Naive B cell (primary cell): ENCODE measurements at regions not wholly inside any gene's neighbourhood (a gene's known extent, or its start where the extent isn't known, plus 50 kb on each side); places are given as distances from the start of the nearest gene placed in this dataset.

Experiments used
- ATAC-seq, 2 donors: fragments of 150-1000 bp; cut with Tn5 transposase; 2 replicates each; pipeline ENCODE4 v1.10.0; 2021; ENCODE audit warnings: low read depth in 2 of 2, mild to moderate bottlenecking in 2 of 2, moderate library complexity in 2 of 2
- DNase-seq: peaks from one replicate; pipeline ENCODE4 v3.0.0; 2022
- H3K27ac Mint-ChIP-seq, 6 donors: one replicate each; pipeline ENCODE4 v1.8.0; 2020 to 2022; ENCODE audit warnings: mild to moderate bottlenecking in 6 of 6, mixed read lengths in 6 of 6, moderate library complexity in 5 of 6, inconsistent platforms in 2 of 6
- H3K27me3 Mint-ChIP-seq, 3 donors: one replicate each; pipeline ENCODE4 v1.8.0; 2021 to 2022; ENCODE audit warnings: mixed read lengths in 3 of 3, mild to moderate bottlenecking in 1 of 3
- H3K36me3 Mint-ChIP-seq, 2 donors: one replicate each; pipeline ENCODE4 v1.8.0; 2020 to 2022; ENCODE audit warnings: mixed read lengths in 2 of 2, inconsistent platforms in 1 of 2, mild to moderate bottlenecking in 1 of 2
- H3K4me1 Mint-ChIP-seq, 3 donors: one replicate each; pipeline ENCODE4 v1.8.0; 2020 to 2022; ENCODE audit warnings: mixed read lengths in 3 of 3, inconsistent platforms in 1 of 3, mild to moderate bottlenecking in 1 of 3, moderate library complexity in 1 of 3
- H3K4me3 Mint-ChIP-seq, 8 donors: one replicate each; pipeline ENCODE4 v1.8.0; 2020 to 2022; ENCODE audit warnings: mild to moderate bottlenecking in 8 of 8, mixed read lengths in 8 of 8, moderate library complexity in 8 of 8, inconsistent platforms in 2 of 8
- H3K9me3 Mint-ChIP-seq, 7 donors: one replicate each; pipeline ENCODE4 v1.8.0; 2020 to 2022; ENCODE audit warnings: mixed read lengths in 7 of 7, mild to moderate bottlenecking in 5 of 7, inconsistent platforms in 2 of 7, moderate library complexity in 1 of 7

DNA sequence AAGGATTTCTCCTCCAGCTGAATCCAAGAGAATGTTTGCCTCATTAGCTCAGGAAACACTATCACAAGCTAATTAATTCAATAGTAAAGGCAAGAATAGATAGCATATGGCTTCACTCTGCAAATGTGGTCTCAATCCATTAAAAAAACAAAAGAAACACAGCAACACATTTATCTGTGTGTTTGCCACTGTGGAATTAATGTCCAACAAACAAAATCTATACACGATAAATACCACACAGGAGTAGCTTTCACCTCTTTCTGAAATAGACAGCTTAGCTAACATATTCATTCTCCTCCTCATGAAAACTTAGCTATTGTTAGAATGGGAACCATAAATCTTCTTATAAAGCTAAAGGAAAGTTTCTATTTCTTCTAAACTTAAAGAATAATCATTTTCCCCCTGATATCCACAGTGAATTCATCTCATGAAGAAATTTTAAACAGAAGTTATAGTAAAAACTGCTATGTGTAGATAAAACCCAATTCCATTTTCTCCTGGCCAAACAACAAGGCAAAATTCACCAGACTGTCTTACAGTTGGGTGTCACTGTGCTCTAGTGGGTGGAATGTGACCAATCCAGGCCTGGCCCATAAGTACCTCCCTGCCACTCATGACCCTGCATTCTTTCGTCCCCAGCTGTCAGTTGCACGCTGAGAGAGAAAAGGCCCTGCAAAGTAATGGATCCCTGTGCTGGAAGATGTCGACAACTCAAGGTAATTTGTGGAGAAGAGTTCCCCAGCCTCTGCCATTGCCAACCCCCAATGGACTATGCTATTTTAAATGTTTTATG, 92.9 kb upstream of the NRSN1 start:
- no peak for DNase-seq
- Mint-ChIP-seq H3K4me3 (no peak overlapping the region), H3K36me3 (peaks cover 0 to 5% of the 10 kb centered on the region in 2 donors), H3K4me1 (no peaks in the 10 kb centered on the region), H3K9me3 (peaks cover 8 to 57% (median 16%) of the 10 kb centered on the region in 7 donors), H3K27ac (no peak overlapping the region), H3K27me3 (no peaks in the 10 kb centered on the region)
- ATAC-seq, result no peak

DNA sequence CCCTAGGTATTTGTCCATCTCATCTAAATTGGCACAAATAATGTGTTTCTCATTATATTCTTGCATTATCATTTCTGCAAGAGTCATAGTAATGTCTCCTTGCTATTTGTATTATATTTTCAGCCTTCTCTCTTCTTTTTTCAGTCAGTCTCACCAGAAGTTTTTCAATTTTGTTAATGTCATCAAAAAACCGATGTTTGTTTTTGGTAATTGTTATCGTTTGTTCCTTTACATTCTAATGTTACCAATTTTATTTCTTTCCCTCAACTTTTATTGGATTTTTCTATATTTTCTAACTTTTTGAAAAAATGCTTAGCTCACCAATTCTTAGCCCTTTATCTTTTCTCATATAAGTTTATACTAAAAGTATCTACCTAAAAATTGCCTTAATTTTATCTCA, 82.2 kb upstream of the NRSN1 start:
- H3K9me3 Mint-ChIP-seq, result peaks cover 8 to 55% (median 12%) of the 10 kb centered on the region in 7 donors
- H3K4me3 Mint-ChIP-seq, result no peak overlapping the region
- H3K27me3 Mint-ChIP-seq, result no peaks in the 10 kb centered on the region
- DNase-seq (no peak), ATAC-seq (no peak)
- H3K4me1 Mint-ChIP-seq, result no peaks in the 10 kb centered on the region
- H3K27ac Mint-ChIP-seq, result no peak overlapping the region
- H3K36me3 Mint-ChIP-seq, result no peaks in the 10 kb centered on the region

DNA sequence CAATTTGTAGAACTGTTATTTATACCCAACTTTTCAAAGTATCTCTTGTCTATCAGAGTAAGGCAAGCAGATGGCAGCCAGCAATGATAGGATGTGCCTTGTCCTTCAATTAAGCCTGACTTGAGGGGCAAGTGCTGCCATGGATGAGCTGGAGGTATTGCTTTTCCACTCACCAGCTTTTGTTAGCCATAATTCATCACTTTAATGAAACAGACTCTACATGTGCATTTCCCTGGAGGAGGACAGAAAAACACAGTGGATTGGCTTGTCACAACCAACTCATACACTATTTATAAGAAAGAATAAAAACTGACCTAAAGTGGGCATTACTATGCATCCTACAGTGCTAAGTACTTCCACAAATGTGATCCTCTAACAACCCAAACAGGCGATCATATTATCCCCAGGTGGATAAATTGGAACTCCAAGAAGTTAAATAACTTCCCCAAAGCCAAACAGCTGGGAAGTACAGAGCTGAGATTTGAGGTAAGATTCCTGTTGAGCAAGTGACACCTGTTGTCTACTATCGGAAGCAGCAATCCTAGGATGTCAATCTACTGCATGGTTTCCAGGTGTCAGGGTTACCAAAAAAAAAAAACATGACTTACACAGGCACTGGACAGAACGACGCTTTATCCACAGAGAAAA, 73.9 kb upstream of the NRSN1 start:
- Mint-ChIP-seq H3K27ac (no peak overlapping the region), H3K4me3 (no peak overlapping the region), H3K36me3 (no peaks in the 10 kb centered on the region), H3K27me3 (peaks cover 0 to 8% (median 0%) of the 10 kb centered on the region in 3 donors), H3K4me1 (no peaks in the 10 kb centered on the region), H3K9me3 (peaks cover 0 to 9% (median under 1%) of the 10 kb centered on the region in 7 donors)
- ATAC-seq, result no peak
- DNase-seq, result no peak

DNA sequence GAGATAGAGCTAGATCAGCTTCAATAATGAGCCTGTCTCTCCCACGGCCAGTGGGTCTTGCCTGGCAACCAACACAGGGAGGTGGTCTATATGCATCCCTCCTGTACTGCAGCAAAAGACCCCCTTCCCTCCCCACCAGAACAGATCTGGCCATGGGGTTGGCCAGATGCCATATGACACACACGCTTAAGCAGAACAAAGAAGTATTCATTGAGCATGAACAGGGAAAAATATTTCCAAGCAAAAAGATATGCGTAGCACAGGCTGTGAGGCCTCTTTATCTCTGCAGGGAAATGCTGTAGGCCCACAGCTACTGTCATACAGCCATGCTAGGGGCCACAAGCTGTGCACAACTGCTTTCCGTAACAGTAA, 73.4 kb upstream of the NRSN1 start:
- peaks cover 0 to 8% (median 0%) of the 10 kb centered on the region in 3 donors for H3K27me3 Mint-ChIP-seq
- H3K4me1 Mint-ChIP-seq, result no peaks in the 10 kb centered on the region
- H3K36me3 Mint-ChIP-seq, result no peaks in the 10 kb centered on the region

DNA sequence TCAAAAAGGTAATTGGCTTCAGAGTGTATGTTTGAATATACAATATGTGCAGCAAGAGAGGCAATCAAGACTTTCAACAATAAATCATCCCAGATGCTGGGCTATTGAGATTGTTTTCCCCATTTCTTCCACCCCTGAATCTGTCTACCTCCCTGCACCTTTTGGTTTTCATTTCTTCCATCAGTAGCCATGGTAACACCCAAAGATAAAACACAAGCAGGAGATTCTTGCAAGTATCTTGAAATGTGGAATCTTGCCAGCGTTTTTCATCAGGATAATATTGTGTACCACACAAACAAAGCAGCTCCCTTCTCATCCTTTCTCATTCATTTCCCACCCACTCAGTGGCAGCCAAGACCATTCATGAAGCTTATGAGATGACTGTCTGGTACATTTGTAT, 73.0 kb upstream of the NRSN1 start:
- no peak for ATAC-seq

More for the DNA sequence above, 73.4 kb upstream of the NRSN1 start:
- Mint-ChIP-seq H3K27ac (no peak overlapping the region), H3K4me3 (no peak overlapping the region), H3K9me3 (peaks cover 0 to 9% (median 0%) of the 10 kb centered on the region in 7 donors)
- DNase-seq (no peak), ATAC-seq (no peak)

DNA sequence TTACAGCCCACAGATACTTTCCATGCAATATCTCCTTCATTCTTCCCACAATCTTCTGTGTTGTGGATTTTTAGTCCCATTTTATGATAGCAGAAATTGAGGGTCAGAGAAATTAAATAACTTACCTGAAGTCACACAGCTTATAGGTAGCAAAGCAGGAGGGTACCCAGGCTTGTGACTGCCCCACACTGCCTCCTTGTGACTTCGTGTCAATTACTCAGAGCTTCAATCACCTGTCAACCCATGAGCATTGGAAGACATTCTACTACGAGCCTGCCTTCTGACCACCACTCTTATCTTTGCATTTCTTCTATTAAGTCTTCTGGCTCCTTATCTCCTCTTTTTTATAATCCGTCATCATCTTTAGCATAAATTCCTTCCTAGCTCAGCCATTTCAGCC, 71.6 kb upstream of the NRSN1 start:
- Mint-ChIP-seq H3K9me3 (peaks cover 0 to 9% (median 0%) of the 10 kb centered on the region in 7 donors), H3K27me3 (peaks cover 0 to 8% (median 0%) of the 10 kb centered on the region in 3 donors), H3K36me3 (no peaks in the 10 kb centered on the region), H3K4me3 (no peak overlapping the region), H3K4me1 (no peaks in the 10 kb centered on the region), H3K27ac (no peak overlapping the region)
- DNase-seq (no peak), ATAC-seq (no peak)

More for the DNA sequence above, 73.0 kb upstream of the NRSN1 start:
- Mint-ChIP-seq H3K27me3 (peaks cover 0 to 8% (median 0%) of the 10 kb centered on the region in 3 donors), H3K36me3 (no peaks in the 10 kb centered on the region), H3K4me1 (no peaks in the 10 kb centered on the region), H3K4me3 (no peak overlapping the region), H3K27ac (no peak overlapping the region), H3K9me3 (peaks cover 0 to 9% (median 0%) of the 10 kb centered on the region in 7 donors)
- no peak for DNase-seq

DNA sequence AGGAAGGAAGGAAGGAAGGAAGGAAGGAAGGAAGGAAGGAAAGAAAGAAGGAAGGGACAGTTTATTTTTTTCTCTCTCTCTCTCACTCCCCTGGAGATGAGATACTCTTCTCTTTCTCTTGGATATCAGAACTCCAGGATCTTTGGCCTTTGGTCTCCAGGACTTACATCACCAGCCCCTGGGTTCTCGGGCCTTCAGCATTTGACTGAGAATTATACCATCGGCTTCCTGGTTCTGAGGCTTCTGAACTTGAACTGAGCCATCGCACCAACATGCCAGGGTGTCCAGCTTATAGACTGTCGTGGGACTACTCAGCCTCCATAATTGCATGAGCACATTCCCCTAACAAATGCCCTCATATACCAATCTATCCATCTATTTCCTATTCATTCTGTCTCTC, 69.4 kb upstream of the NRSN1 start:
- DNase-seq (no peak), ATAC-seq (no peak)
- H3K4me1 Mint-ChIP-seq, result no peaks in the 10 kb centered on the region
- no peak overlapping the region for H3K27ac Mint-ChIP-seq
- H3K9me3 Mint-ChIP-seq, result peaks cover 0 to 9% (median 0%) of the 10 kb centered on the region in 7 donors
- no peaks in the 10 kb centered on the region for H3K36me3 Mint-ChIP-seq
- peaks cover 0 to 8% (median 3%) of the 10 kb centered on the region in 3 donors for H3K27me3 Mint-ChIP-seq
- no peak overlapping the region for H3K4me3 Mint-ChIP-seq

DNA sequence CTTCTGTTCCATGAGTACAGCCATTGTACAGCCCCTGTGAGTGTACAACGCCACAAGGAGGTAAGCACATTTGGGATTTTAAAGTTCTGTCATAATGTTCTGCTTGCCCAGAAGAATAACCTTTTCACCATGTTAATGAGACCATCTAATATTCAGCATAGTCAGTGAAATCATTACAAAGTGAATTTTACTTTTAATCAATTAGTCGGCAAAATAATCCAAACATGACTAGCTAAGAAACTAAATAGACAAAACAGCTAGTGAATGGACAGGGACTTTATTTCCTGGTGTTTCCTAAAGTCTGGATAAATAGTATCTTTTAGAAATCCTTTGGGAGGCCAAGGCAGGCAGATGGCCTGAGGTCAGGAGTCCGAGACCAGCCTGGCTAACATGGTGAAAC, 69.0 kb upstream of the NRSN1 start:
- Mint-ChIP-seq H3K4me3 (no peak overlapping the region), H3K36me3 (no peaks in the 10 kb centered on the region), H3K9me3 (peaks cover 0 to 9% (median 0%) of the 10 kb centered on the region in 7 donors), H3K27me3 (peaks cover 0 to 8% (median 4%) of the 10 kb centered on the region in 3 donors), H3K4me1 (no peaks in the 10 kb centered on the region), H3K27ac (no peak overlapping the region)
- DNase-seq, result no peak
- ATAC-seq, result no peak

DNA sequence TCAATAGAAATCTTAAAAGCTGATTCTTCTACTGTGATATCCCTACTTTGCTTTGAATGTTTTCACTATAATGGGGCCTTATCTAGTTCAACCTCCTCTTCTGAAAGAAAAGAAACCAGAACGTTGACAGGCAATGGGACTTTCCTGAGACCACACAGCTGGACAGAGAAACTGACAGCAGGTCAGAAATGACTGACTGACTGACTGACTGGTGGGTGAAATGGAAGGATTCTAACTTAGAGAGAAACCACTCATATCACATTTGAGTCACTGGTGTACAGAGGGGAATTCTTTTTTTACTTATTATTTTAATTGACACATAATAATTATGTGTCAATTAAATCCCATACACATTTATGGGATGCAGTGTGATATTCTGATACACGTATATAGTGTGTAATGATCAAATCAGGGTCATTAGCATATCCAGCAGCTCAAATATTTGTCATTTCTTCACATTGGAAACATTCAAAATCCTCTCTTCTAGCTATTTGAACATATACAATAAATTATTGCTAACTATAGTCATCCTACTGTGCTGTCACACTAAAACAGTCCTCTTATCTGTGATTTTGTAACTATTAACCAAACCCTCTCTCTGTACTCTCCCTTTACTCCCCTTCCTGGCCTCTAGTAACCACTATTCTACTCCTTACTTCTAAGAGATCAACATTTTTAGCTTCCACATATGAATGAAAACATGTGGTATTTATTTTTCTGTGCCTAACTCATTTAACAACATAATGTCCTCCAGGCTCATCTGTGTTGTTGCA, 64.8 kb upstream of the NRSN1 start:
- Mint-ChIP-seq H3K4me1 (no peaks in the 10 kb centered on the region), H3K27me3 (peaks cover 2 to 8% (median 4%) of the 10 kb centered on the region in 3 donors), H3K27ac (no peak overlapping the region), H3K4me3 (no peak overlapping the region), H3K9me3 (peaks cover 0 to 10% (median 2%) of the 10 kb centered on the region in 7 donors), H3K36me3 (no peaks in the 10 kb centered on the region)
- ATAC-seq (no peak), DNase-seq (no peak)

DNA sequence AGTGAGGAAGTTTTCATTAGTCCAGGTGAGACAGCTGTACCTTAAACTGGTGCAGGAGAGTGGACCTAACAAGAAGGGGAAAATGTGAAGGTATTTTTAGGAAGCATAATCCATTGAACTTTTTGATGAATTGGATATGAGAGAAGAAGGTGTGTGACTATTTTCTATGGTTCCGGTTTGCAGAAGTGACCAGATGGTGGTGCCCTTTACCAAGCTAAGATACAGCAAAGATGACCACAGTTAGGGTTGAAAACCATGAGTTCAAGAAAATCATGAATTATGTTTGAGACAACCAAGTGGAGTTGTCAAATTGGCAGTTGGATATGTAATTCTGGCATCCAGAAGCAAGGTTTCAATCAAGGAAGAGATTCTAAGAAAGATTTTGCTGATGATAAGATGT, 61.9 kb upstream of the NRSN1 start:
- Mint-ChIP-seq H3K27ac (no peak overlapping the region), H3K9me3 (peaks cover 0 to 15% (median 2%) of the 10 kb centered on the region in 7 donors), H3K36me3 (no peaks in the 10 kb centered on the region), H3K4me3 (no peak overlapping the region), H3K4me1 (no peaks in the 10 kb centered on the region), H3K27me3 (peaks cover 0 to 8% (median 4%) of the 10 kb centered on the region in 3 donors)
- ATAC-seq (no peak), DNase-seq (no peak)

DNA sequence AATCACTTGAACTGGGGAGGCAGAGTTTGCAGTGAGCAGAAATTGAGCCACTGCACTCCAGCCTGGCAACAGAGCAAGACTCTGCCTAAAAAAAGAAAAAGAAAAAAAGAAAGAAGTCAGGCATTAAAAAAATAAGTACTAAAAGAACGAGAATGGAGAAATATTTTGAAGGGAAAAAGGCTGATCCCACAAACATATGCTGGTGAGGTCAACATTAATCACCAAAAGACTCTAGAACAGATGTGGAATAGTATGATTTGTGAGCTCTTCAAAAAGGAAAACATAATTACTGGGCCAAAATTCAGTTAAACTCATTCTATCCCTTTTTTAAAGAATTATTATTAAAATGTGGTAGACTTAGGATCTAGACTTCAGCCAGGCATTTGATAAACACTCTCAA, 61.2 kb upstream of the NRSN1 start:
- DNase-seq, result no peak
- H3K9me3 Mint-ChIP-seq, result peaks cover 0 to 15% (median 2%) of the 10 kb centered on the region in 7 donors
- no peak overlapping the region for H3K27ac Mint-ChIP-seq
- H3K36me3 Mint-ChIP-seq, result no peaks in the 10 kb centered on the region
- no peak for ATAC-seq
- no peak overlapping the region for H3K4me3 Mint-ChIP-seq
- H3K27me3 Mint-ChIP-seq, result peaks cover 0 to 8% (median 4%) of the 10 kb centered on the region in 3 donors
- no peaks in the 10 kb centered on the region for H3K4me1 Mint-ChIP-seq

DNA sequence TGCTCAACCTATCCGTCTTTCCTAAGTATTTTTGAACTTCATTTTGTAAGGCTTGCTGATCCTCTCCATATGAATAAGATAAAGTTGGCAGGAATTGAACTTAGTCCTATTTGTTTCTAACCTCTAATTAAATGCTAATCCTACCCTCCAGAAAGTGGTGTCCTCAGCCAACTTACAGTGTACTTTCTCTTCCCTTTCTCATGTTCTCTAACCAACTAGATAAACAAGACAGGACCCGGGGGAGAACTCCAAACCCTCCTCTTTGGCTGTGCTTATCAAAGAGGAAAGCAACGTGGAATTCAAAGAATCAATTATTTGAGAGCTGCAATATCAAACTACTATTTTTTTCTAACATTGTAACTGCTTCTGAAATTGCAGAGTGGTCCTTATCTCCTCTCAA, 56.5 kb upstream of the NRSN1 start:
- DNase-seq (no peak), ATAC-seq (no peak)
- Mint-ChIP-seq H3K27me3 (no peaks in the 10 kb centered on the region), H3K36me3 (no peaks in the 10 kb centered on the region), H3K4me1 (no peaks in the 10 kb centered on the region), H3K4me3 (no peak overlapping the region), H3K27ac (no peak overlapping the region), H3K9me3 (peaks cover 0 to 19% (median 2%) of the 10 kb centered on the region in 7 donors)

DNA sequence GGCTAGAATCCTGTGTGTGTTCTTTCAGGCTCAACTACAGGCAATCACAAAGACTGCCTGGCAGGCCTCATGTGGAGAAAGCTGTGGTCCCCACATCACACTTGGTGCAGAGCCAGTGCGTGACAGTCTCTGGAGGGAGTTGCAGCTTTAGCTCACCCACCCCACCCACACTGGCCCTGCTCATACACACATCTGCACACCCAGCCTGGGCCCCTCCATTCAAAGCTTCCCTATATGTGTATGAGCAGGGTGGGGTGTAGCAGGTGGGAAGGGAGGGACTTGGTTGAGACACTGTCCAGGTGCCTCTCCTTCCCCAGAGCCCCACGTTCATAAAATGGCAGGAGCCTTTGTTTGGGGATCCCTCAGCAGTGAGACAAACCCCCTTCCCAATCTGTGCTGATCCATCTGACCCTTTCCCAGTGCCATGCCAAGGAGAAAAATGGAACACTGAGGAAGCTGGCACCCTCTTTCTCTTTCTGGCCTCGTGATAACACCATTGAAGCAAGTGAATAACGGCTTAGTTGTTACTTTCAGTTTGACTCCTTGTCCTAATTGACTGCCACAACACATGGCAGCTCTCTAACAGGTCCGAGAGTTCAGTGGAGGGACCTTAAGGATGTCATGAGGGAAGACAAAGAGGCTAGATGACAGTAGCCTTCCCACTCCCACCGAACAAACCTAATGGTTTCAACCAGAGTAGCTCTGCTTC, 53.8 kb upstream of the NRSN1 start:
- Mint-ChIP-seq H3K4me1 (no peaks in the 10 kb centered on the region), H3K36me3 (no peaks in the 10 kb centered on the region), H3K4me3 (no peak overlapping the region), H3K27me3 (no peaks in the 10 kb centered on the region), H3K9me3 (peaks cover 0 to 8% (median 0%) of the 10 kb centered on the region in 7 donors), H3K27ac (no peak overlapping the region)
- ATAC-seq (no peak), DNase-seq (no peak)
